CD4-positive, alpha-beta T cell treated with Interleukin-4 for 1 hour (primary cell): ENCODE measurements at regions not wholly inside any gene's neighbourhood (a gene's known extent, or its start where the extent isn't known, plus 50 kb on each side); places are given as distances from the start of the nearest gene placed in this dataset.
"Not testable (repeated sequence)": the region's sequence is repeated elsewhere in the genome, so short reads cannot be mapped to it uniquely, and the experiment has no call there.

Experiments used
- DNase-seq, 2 donors: peaks; one replicate each; pipeline ENCODE4 v3.0.0-alpha.2; 2020 to 2022

DNA sequence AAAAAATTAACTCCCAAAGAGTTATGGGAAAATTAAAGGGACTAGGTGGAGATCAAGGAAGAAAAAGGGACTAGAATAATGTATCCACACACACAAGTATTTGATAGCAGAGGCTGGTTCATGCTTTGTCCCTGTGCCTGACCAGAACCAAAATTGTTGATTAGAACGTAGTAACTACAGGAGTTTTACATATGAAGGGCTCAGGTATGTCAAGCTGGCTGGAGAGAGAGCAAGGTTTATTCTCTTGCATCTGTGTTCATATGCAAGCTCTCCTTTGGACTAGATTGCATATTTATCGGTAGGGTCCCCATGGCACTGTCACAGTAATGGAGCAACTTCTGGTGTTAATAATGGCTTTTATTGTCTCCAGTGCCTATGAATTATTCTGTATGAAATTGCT is 239.9 kb upstream of the TRPM3 start:
- no peak for DNase-seq

DNA sequence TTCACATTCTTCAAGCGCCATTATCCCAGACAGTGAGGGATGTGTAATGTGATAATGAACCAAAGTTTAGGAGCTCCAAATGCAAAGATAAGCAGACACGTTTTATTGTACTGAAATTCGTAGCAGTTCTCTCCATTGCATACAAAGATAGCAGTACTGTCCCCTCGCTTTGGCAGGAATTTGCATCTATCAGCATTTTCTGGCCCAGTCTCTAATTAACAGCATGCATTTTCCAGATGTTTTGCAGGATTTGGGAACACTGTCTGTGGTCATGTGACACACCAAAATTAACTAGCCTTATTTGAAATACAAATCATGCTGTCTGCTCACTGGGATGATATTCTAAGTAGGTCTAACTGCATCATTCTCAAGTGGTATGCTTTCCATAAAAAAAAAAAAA is 235.9 kb upstream of the TRPM3 start:
- DNase-seq, result no peak

DNA sequence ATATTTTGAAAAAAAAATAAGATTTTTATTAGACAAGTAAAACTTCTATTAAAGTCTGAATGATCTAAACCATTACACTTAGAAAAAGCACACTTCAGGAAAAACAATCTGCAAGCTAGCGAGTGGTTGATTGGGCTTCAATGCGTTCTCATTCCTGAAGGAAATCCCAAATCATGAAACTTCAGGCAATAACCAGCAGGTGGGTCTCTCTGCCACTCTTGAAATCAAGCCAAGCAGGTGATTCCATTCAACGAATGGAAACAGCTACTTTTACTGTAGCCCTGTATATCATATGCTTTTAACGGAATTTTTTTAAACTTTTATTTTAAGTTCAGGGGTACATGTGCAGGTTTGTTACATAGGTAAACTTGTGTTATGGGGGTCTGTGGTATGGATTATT is 234.5 kb upstream of the TRPM3 start:
- no peak for DNase-seq

DNA sequence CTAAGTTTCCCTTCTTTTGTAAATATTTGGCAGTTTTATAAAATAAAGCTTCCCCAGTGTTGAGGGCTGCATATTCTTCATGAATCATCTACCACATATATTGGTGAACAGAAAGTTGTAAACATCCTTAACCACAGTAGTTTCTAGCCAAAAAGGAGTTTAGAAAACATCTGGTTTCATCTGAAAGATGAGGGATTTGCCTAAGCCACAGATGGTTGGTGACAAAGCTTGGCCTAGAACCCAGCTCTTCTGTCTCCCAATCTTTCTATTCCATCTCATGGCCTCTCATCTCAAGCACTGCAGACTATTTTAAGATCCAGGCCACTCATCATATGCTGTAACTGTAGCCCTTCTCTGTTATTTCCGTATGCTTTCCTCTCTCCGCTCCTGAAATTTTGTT is 232.3 kb upstream of the TRPM3 start:
- no peak for DNase-seq

DNA sequence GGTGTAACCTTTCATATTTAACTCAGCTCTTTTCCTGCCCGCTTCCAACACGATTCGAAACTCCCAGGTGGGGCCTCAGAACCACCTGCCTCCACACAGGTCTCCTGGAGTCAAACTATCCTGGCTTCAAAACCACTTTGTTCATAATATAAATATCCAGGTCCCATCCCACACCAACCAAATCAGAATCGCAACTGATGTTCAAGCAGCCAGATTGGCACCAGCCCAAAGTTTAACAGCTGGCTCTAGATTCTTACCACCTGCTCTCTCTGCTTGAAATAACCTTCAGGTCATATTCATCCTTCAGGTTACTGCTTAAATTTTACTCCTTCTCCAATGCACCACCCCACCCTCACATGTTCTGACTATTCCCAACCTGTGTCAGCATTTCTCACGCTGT is 231.4 kb upstream of the TRPM3 start:
- DNase-seq, result no peak

DNA sequence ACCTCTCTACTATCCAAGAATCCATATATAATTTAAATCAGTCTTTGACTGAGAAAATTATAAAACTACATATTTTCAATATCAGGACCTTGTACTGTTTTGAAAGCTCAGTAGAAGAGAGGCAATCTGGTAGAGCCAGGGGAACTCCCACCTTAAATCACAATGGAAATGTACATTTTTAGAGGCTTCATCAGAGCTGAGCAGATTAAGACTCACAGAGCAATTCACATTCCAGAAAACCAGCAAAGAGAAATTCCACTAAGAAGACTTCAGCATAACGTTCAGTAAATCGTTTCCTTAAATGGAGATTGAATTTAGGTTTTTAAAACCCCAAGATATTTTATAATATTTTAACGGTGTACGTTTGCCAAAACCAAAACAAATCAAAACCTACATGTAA is 227.8 kb upstream of the TRPM3 start:
- no peak for DNase-seq

DNA sequence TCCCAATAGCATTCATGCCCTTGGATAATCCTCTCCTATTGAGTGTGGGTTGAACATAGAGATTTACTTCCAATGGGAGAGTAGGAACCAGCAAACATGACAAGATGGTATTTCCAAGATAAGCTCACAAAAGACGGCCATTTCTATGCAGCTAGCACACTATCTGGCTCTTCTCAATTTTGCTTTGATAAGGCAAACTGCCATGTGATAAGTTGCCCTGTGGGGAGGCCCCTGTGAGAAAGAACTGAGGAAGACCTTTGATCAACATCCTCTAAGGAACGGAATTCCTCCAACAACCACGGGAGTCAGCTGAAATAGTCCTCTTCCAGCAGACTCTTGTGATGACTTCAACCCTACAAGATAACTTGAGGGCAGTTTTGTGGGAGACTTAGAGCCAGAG is 211.9 kb upstream of the TRPM3 start:
- DNase-seq, result no peak

DNA sequence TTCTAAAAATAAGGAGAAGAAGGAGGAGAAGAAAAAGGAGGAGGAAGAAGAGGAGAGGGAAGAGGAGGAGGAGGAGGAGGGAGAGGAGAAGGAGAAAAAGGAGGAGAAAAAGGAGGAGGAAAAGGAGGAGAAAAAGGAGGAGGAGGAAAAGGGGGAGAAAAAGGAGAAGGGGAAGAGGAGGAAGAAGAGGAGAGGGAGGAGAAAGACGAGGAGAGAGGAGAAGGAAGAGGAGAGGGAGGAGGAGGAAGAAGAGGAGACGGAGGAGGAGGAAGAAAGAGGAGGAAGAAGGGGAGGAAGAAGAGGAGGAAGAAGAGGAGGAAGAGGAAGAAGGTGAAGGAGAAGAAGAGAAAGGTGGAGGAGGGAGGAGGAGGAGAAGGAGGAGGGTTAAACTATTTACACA is 210.2 kb upstream of the TRPM3 start:
- no peak for DNase-seq

DNA sequence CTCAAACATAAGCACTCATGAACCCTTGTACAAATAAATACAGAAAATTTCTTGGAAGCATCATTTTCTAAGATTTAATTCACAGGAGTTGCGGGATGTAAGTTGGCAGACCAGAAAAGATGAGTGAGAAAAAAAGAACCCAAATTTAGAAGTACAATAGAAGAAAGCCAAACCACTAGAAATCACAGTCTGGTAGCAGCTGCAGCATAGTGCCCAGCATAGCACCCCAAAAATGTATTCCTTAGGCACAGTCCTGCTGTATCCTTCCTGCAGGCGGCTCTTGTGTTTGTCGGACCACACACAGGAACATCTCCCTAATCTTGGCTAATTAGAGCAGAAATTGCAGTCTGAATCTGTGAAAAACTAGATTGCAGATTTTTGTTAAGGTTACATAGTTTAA is 208.5 kb upstream of the TRPM3 start:
- DNase-seq, result no peak

DNA sequence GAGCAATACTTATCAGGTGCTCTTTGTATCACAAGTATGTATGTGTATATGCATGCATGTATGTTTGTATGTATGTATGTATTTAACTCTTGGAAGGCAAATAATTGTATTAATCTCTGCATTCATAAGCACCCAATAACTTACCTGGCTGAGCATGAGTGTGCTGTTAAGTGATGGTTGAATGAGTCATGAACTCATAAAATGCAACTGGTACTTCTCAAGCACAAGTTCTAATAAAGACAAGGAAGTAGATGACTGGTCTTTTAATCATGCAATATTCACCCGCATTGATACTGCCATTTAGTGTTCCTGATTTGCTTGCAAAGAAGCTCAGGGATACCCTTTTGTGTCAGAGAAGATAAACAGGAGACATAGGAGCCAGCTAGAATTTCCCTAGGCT is 204.9 kb upstream of the TRPM3 start:
- no peak for DNase-seq

DNA sequence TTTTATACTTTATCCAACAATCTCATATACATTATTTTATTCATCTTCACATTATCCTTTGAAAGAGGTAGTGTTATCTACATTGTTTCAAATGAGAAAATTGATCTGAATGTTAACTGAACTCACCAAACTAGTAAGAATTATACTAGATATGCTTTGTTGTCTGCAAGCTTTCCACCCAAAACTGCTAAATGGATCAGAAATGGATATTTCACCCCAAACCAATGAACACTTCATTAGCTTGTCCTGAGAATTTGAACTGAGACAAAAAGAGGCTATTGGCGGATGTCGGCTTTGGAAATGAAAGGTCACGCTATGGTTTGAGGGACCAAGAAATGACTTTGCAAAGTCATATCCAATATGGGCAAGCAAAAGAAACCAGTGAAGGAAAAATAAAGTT is 201.9 kb upstream of the TRPM3 start:
- DNase-seq, result no peak

DNA sequence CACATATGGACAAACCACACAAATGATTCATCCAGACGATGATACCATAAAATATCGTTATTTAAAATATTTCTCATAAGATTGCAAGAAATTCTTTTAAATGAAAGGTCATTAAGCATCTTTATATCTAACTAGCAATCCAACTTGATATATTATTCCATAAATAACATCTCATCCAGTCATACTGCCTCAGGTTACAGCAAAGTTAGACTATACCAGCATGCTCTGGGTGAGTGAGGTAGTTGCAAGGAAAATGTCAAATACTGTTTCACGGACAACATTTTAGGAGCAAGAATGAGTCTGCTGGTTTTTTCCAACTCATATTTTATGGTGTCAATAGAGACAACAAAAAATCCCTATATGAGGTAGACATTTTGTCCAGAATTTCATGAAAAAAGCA is 200.9 kb upstream of the TRPM3 start:
- DNase-seq, result no peak

DNA sequence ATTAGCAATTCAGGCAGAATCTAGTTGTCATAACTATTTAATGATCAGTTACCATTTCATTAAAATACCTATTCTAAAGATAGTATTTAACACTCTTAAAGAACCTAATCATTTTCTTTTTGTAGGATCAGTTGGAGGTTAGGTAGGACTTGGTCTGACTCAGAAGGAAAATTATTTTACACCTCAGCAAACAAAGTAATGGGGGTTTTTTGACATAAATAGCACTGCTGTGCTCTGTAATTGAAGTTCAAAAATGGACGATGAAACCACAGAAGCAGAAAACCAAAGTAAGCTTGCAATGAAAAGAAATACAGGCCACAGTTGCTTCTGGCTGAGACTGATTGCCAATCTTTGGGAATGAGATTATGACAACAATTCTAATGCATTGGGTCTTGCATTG is 187.0 kb upstream of the TRPM3 start:
- no peak for DNase-seq

DNA sequence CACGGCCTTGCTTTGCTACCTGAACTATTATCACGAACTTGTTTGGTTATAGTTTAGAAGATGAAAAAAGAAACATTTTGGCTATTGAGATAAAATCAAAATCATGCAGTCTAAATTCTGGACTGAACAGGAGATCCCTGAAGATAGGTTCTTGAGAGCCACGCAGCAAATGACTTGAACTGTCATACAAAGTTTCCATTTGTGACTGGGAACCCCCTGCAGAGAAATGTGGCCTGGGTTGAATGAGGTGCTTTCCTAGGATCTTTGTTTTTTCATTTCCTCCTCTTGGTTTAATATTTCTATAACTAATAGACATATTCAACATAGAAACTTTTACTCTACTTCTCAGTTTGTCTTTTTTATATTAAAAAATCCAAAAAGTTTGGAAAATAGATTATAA is 184.7 kb upstream of the TRPM3 start:
- no peak for DNase-seq

DNA sequence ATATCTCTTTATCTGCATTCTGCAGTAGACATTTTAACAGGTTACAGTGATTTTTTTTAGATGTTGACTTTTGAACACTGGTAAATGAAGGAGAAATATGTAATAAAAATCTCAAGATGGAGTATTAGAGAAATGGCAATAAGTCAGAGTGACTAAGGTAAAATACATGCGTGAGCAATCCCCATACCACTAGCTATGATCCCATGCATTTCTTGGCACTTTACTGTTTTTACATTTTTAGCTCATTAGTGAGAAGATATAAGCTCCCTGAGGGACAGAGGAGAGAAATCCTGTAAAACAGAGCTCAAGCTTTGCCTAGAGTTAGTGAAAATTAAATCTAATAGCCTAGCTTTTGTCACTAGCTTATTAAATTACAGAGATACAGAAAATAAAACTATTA is 181.9 kb upstream of the TRPM3 start:
- no peak for DNase-seq

DNA sequence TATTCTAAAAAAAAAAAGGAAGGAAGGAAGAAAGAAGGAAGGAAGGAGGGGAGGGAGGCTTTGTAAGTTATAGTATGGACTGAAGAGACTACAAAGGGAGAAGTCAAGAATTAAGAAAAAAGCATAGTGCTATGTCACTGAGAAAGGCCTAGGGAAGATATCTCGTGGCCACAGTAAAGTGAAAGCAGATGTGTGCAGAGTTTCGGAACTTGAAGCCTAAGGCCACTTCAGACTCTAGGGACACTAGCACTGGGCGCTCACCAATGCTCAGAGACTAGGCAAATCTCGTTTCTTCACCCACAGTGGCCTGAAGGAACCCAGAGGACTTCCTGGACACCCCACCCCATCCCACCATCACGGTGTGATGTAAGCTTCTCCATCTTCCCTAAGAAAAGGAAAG is 181.4 kb upstream of the TRPM3 start:
- no peak for DNase-seq

DNA sequence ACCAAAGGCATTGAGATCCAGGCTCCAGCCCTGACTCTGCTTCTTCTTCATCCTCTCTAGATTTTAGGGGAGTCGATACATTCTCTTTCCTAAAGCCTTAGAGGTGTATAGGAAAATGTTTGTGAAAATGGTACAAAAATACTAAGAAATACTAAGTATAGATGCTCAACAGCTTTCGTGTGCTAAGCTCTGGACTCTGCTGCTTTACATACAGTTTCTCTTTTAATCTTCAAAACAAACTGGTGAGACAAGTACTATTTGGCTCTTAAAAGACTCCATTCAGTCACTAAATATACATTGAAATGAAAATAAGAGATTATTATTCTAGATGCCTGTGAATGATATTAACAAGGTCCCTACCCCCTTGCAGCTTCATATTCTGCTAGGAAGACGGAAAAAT is 174.5 kb upstream of the TRPM3 start:
- DNase-seq, result no peak

DNA sequence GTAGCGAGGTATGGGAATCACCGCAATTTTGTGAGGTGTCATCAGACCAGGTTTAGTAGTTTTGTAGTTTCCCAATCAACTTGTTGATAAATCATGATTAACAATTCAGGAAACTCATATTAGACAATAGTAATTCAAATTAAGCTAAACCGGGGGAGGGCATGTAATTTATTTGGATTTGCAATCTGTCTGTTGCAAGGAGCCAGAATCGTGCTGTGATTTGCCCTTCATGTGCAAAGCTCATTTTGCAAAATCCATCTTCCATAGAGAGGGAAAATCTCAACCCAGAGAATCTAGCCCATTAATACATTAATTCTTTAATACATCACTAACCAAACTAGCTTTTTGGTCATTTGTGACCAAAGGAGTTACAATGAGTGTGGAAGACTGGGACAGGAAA is 164.7 kb upstream of the TRPM3 start:
- DNase-seq, result no peak

DNA sequence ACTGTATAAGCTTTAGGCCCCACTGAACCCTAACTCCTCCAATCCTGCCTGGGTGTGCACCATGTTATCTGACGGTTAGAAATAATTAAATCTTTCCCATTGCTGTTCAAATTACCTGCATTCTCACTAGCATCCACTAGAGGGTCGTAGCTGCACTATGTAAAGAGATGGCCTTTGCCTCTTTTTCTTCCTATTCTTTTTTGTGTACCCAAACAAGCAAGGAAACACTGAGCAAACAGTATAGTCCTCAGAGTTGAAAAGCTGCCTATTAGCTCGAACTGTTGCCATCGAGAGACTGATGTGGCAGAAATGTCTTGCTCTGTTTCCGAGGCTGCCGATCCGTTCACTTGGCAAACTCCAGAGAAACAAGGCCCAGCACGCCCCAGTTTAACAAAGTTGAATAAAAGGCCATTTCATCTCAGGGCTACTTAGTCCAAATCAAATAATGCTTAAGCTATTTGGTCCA is 163.8 kb upstream of the TRPM3 start:
- DNase-seq, result peak in 1 of 2 donors; percentile 44

DNA sequence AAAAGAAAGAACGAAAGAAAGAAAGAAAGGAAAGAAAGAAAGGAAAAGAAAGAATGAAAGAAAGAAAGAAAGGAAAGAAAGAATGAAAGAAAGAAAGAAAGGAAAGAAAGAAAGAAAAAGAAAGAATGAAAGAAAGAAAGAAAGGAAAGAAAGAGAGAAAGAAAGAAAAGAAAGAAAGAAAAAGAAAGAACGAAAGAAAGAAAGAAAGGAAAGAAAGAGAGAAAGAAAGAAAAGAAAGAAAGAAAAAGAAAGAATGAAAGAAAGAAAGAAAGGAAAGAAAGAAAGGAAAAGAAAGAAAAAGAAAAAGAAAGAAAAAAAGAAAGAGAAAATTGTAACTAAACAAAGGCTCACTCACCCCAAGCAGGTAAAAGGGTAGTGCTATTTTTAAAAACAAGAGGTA is 160.7 kb upstream of the TRPM3 start:
- DNase-seq, result not testable (repeated sequence)

DNA sequence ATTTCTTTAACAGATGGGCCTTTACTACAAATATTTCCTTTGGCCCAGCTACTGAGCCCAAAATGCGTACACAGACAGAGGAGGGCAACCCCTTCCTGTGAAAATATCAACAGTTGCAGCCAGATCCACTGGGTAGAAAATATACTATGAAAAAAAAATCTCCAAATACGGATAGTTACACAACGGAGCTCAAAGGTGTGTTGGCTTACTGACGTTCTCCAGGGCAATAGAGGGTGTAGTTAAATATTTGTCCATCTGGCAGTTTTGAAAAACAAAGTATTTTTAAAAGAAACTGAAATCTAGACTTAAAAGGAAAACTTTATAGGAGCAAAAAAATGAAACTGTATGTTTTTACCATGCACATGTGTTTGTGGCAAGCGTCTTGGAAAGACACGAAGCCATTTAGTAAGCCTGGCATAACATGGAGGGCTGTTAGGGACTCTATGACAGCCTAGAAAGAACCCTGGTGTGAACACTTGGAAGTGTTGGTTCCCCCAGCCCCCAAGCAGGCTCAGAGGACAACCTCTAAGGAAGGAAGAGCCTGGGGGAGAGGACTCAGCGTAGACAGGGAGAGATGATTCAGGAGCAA is 157.8 kb upstream of the TRPM3 start:
- no peak for DNase-seq

DNA sequence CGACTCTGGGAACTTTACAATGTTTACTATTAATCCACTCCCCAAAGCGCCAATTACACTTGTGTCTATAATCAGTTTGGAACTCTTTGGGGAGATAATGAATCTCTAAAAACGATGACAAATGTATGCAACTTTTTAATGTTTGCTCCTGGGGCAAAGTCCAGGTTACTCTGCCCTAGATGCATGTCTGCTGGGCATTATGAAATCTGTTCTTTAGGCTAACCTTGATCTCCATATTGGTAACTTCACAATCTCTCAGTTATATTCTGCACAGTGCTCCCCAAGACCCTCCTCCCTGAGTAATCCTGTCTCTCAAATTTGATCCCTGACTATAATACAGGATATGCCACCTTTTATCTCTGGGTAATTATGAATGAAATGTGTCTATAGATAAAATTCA is 152.2 kb upstream of the TRPM3 start:
- DNase-seq, result no peak

DNA sequence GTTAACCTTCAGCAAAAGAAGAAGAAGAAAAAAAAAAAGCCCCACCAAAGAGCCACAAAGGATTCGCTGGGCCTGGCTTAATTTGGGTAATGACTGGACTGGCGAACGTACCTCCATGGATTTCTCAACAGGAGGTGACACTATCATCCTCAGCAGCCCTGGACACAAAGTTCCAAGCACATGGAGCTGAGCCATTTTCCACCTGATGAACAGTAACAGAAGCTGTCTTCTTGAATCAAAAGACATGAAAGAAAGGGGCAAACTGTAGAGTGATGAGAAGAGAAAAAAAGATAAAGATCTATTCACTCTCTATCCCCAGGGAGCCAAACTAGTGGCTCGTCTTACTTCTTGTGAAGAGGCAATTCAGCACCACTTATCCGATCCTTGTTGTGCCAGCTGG is 150.2 kb upstream of the TRPM3 start:
- no peak for DNase-seq

DNA sequence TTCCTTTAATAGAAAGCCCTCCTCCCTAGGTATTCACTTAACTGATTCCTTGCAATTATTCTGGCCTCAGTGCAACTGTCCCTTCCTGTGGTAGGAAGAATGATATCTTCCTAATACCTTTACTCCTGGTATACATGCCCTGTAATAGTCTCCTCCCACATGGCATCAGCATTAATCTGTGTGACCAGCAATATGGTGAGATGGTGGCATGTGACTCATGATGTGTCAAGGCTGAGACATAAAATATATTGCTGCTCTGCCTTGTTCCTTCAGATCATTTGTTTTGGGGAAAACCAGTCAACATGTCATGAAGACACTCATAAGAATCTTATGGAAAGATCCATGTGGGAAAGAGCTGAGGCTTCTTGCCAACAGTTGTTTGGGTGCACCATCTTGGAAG is 149.1 kb upstream of the TRPM3 start:
- DNase-seq, result no peak

DNA sequence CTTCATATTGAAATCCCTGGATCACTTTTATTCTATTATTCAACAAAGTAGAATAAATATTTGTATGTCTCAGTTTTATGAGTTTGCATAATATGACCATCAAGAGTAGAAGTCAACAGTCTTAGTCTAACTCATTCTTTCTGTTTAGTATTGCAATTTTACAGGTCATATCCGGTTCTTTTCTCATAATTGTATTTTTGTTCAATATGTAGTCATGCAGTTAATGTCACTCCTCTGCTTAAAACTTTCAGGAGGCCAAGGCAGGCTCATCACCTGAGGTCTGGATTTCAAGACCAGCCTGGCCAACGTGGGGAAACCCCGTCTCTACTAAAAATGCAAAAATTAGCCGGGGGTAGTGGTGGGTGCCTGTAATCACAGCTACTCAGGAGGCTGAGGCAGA is 148.4 kb upstream of the TRPM3 start:
- no peak for DNase-seq
